ENCODE measurements at regions not wholly inside any gene's neighbourhood (a gene's known extent, or its start where the extent isn't known, plus 50 kb on each side); places are given as distances from the start of the nearest gene placed in this dataset.
"Not testable (repeated sequence)": the region's sequence is repeated elsewhere in the genome, so short reads cannot be mapped to it uniquely, and the experiment has no call there.

GRCh38 chr3:105979961-105980360 lies 111.1 kb upstream of the CBLB start:
- DNase-seq (ENCODE audit: low read depth) = no peak

- no peak for DNase-seq (ENCODE audit: low read depth)
Observed at GRCh38 chr3:105982207-105982606, 113.4 kb upstream of the CBLB start.

GRCh38 chr3:105984837-105985236 lies 116.0 kb upstream of the CBLB start:
- DNase-seq (ENCODE audit: low read depth) = no peak

GRCh38 chr3:105986343-105986742 lies 117.5 kb upstream of the CBLB start:
- not testable (repeated sequence) for DNase-seq (ENCODE audit: low read depth)

- DNase-seq (ENCODE audit: low read depth) = no peak
Observed at GRCh38 chr3:105987809-105988208, 119.0 kb upstream of the CBLB start.

- no peak for DNase-seq (ENCODE audit: low read depth)
Observed at GRCh38 chr3:105988540-105989212, 119.9 kb upstream of the CBLB start.

GRCh38 chr3:105996781-105997180 lies 128.0 kb upstream of the CBLB start:
- DNase-seq (ENCODE audit: low read depth) = no peak

GRCh38 chr3:105997466-105997799 lies 128.6 kb upstream of the CBLB start:
- DNase-seq (ENCODE audit: low read depth) = no peak

- no peak for DNase-seq (ENCODE audit: low read depth)
Observed at GRCh38 chr3:105997800-105998526, 129.2 kb upstream of the CBLB start.

GRCh38 chr3:105999856-106000255 lies 131.0 kb upstream of the CBLB start:
- DNase-seq (ENCODE audit: low read depth) = no peak

GRCh38 chr3:106001923-106002322 lies 133.1 kb upstream of the CBLB start:
- DNase-seq (ENCODE audit: low read depth) = no peak

- DNase-seq (ENCODE audit: low read depth) = no peak
Observed at GRCh38 chr3:106004137-106004681, 135.4 kb upstream of the CBLB start.

- DNase-seq (ENCODE audit: low read depth) = no peak
Observed at GRCh38 chr3:106004826-106005225, 136.0 kb upstream of the CBLB start.

GRCh38 chr3:106006001-106006400 lies 137.2 kb upstream of the CBLB start:
- no peak for DNase-seq (ENCODE audit: low read depth)

GRCh38 chr3:106006571-106006970 lies 137.8 kb upstream of the CBLB start:
- DNase-seq (ENCODE audit: low read depth) = no peak

GRCh38 chr3:106007512-106007911 lies 138.7 kb upstream of the CBLB start:
- DNase-seq (ENCODE audit: low read depth) = no peak

- DNase-seq (ENCODE audit: low read depth) = no peak
Observed at GRCh38 chr3:106008766-106009165, 140.0 kb upstream of the CBLB start.

GRCh38 chr3:106010829-106011228 lies 142.0 kb upstream of the CBLB start:
- no peak for DNase-seq (ENCODE audit: low read depth)

- DNase-seq (ENCODE audit: low read depth) = no peak
Observed at GRCh38 chr3:106013971-106014370, 145.2 kb upstream of the CBLB start.

GRCh38 chr3:106014518-106014917 lies 145.7 kb upstream of the CBLB start:
- no peak for DNase-seq (ENCODE audit: low read depth)

- no peak for DNase-seq (ENCODE audit: low read depth)
Observed at GRCh38 chr3:106014971-106015370, 146.2 kb upstream of the CBLB start.

- DNase-seq (ENCODE audit: low read depth) = no peak
Observed at GRCh38 chr3:106018102-106018501, 149.3 kb upstream of the CBLB start.

- DNase-seq (ENCODE audit: low read depth) = no peak
Observed at GRCh38 chr3:106018929-106019550, 150.2 kb upstream of the CBLB start.
